Liver (tissue), 8 donors: ENCODE measurements at regions not wholly inside any gene's neighbourhood (a gene's known extent, or its start where the extent isn't known, plus 50 kb on each side); places are given as distances from the start of the nearest gene placed in this dataset.

Experiments
- DNase-seq: peaks from one replicate; pipeline ENCODE4 v3.0.0-alpha.2; 2017; ENCODE audit warnings: low spot score
- H3K27ac ChIP-seq, 2 donors: one replicate each; pipeline ENCODE4 v1.7.0; 2013; ENCODE audit warnings: inconsistent platforms in 2 of 2, low read length in 2 of 2, control low read depth in 1 of 2, low read depth in 1 of 2, mild to moderate bottlenecking in 1 of 2
- H3K27me3 ChIP-seq, 4 donors: one replicate each; pipeline versions ENCODE4 v1.6.1 to v1.7.0; 2013; ENCODE audit warnings: low read length in 3 of 4, inconsistent platforms in 1 of 4, mild to moderate bottlenecking in 1 of 4, moderate library complexity in 1 of 4; ENCODE audit not compliant: control insufficient read depth in 4 of 4, insufficient read depth in 4 of 4
- H3K36me3 ChIP-seq, 4 donors: one replicate each; pipeline versions ENCODE4 v1.6.1 to v1.7.0; 2013; ENCODE audit warnings: low read length in 3 of 4, mild to moderate bottlenecking in 3 of 4, low read depth in 1 of 4, moderate library complexity in 1 of 4; ENCODE audit not compliant: control insufficient read depth in 4 of 4, insufficient read depth in 3 of 4
- H3K4me1 ChIP-seq, 4 donors: one replicate each; pipeline versions ENCODE4 v1.6.1 to v1.7.0; 2013; ENCODE audit warnings: low read length in 3 of 4, mild to moderate bottlenecking in 3 of 4, moderate library complexity in 1 of 4; ENCODE audit not compliant: control insufficient read depth in 4 of 4, insufficient read depth in 4 of 4
- H3K4me3 ChIP-seq, 3 donors: one replicate each; pipeline versions ENCODE4 v1.6.1 to v1.7.0; 2013; ENCODE audit warnings: low read length in 3 of 3, control low read depth in 1 of 3, low read depth in 1 of 3, mild to moderate bottlenecking in 1 of 3
- H3K9ac ChIP-seq, 2 donors: one replicate each; pipeline ENCODE4 v1.7.0; 2013; ENCODE audit warnings: low read length in 2 of 2, mild to moderate bottlenecking in 2 of 2, moderate library complexity in 2 of 2, control low read depth in 1 of 2, low read depth in 1 of 2
- H3K9me3 ChIP-seq, 4 donors: one replicate each; pipeline versions ENCODE4 v1.6.1 to v1.7.0; 2013; ENCODE audit warnings: low read length in 3 of 4; ENCODE audit not compliant: control insufficient read depth in 4 of 4
- CTCF ChIP-seq: fragments of 150-350 bp; IDR thresholded peaks from 2 replicates; pipeline ENCODE4 v1.5.1; 2017; ENCODE audit warnings: improper control_type of control experiment, low read depth, low read length; ENCODE audit not compliant: missing input control
- EGR1 ChIP-seq, 2 donors: IDR thresholded peaks; 2 replicates each; pipeline ENCODE4 v1.6.1; 2016 to 2018; ENCODE audit warnings: antibody characterized with exemption in 2 of 2, low read depth in 2 of 2
- FOXA1 ChIP-seq: IDR thresholded peaks from 2 replicates; pipeline ENCODE4 v1.6.1; 2016; ENCODE audit warnings: antibody characterized with exemption
- FOXA2 ChIP-seq: IDR thresholded peaks from 2 replicates; pipeline ENCODE4 v1.6.1; 2016; ENCODE audit warnings: antibody characterized with exemption
- GABPA ChIP-seq, 2 donors: IDR thresholded peaks in 1 of 2; conservative IDR thresholded peaks in 1 of 2; 2 replicates each; pipeline ENCODE4 v1.6.1; 2016; ENCODE audit warnings: antibody characterized with exemption in 2 of 2, mild to moderate bottlenecking in 1 of 2, moderate library complexity in 1 of 2
- HNF4G ChIP-seq: IDR thresholded peaks from 2 replicates; pipeline ENCODE4 v1.6.1; 2016; ENCODE audit warnings: antibody characterized with exemption
- JUND ChIP-seq, 2 donors: IDR thresholded peaks; 2 replicates each; pipeline ENCODE4 v1.6.1; 2016; ENCODE audit warnings: antibody characterized with exemption in 2 of 2
- RAD21 ChIP-seq, 2 donors: IDR thresholded peaks; 2 replicates each; pipeline ENCODE4 v1.6.1; 2016; ENCODE audit warnings: antibody characterized with exemption in 2 of 2, mild to moderate bottlenecking in 2 of 2
- REST ChIP-seq: IDR thresholded peaks from 2 replicates; pipeline ENCODE4 v1.6.1; 2016; ENCODE audit warnings: antibody characterized with exemption, mild to moderate bottlenecking
- RXRA ChIP-seq, 2 donors: IDR thresholded peaks; 2 replicates each; pipeline ENCODE4 v1.6.1; 2017 to 2018; ENCODE audit warnings: antibody characterized with exemption in 2 of 2, mild to moderate bottlenecking in 1 of 2
- SP1 ChIP-seq: IDR thresholded peaks from 2 replicates; pipeline ENCODE4 v1.6.1; 2018; ENCODE audit warnings: antibody characterized with exemption, mild to moderate bottlenecking
- YY1 ChIP-seq: IDR thresholded peaks from 2 replicates; pipeline ENCODE4 v1.6.1; 2016; ENCODE audit warnings: antibody characterized with exemption, mild to moderate bottlenecking
- WGBS: extraction: QIAGEN DNeasy Blood & Tissue Kit; methylation state at CpG from one replicate; pipeline ENCODE4 v1.1.7; 2013; 5-methylcytosine and 5-hydroxymethylcytosine counted together
- TF ChIP-seq, protein P1 (sequence below): IDR thresholded peaks from 2 replicates; pipeline ENCODE4 v1.6.1; 2016; ENCODE audit warnings: antibody characterized with exemption
- TF ChIP-seq, protein P2 (sequence below): IDR thresholded peaks from 2 replicates; pipeline ENCODE4 v1.6.1; 2016; ENCODE audit warnings: antibody characterized with exemption
- TF ChIP-seq, protein P3 (sequence below): IDR thresholded peaks from 2 replicates; pipeline ENCODE4 v1.6.1; 2016; ENCODE audit warnings: antibody characterized with exemption
- donor health status: healthy.
- donor health status: healthy.
- donor health status: healthy.
- donor health status: healthy.
- donor health status: healthy.

GRCh38 chr17:79276821-79277220 lies 202.2 kb downstream of the ENGASE start:
- Histone ChIP-seq H3K36me3 (no peaks in the 10 kb centered on the region), H3K4me3 (no peak overlapping the region), H3K4me1 (peaks cover 5 to 27% (median 11%) of the 10 kb centered on the region in 4 donors), H3K27me3 (no peaks in the 10 kb centered on the region), H3K9ac (no peak overlapping the region), H3K27ac (no peak overlapping the region), H3K9me3 (no peaks in the 10 kb centered on the region)
- no peak for DNase-seq
- 84% methylated on average over 3 of the region's 3 CpGs for WGBS
- TF ChIP-seq, protein P1, sequence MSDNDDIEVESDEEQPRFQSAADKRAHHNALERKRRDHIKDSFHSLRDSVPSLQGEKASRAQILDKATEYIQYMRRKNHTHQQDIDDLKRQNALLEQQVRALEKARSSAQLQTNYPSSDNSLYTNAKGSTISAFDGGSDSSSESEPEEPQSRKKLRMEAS, result no peak

GRCh38 chr17:79273660-79274059 lies 199.0 kb downstream of the ENGASE start:
- Histone ChIP-seq H3K36me3 (no peaks in the 10 kb centered on the region), H3K4me1 (peaks cover 0 to 16% (median 0%) of the 10 kb centered on the region in 4 donors), H3K27ac (no peak overlapping the region), H3K4me3 (no peak overlapping the region), H3K9me3 (no peaks in the 10 kb centered on the region), H3K27me3 (peaks cover 0 to 2% (median 0%) of the 10 kb centered on the region in 4 donors), H3K9ac (no peak overlapping the region)
- no peak for DNase-seq
- 28% methylated on average over 8 of the region's 8 CpGs for WGBS
- TF ChIP-seq HNF4G, result no peak
- no peak for TF ChIP-seq RAD21 (IDR thresholded peaks at IDR 0.05)
- no peak for TF ChIP-seq CTCF
- TF ChIP-seq EGR1 (IDR thresholded peaks at IDR 0.05; ENCODE audit: low read depth in 2 of 2), result no peak
- TF ChIP-seq, protein P1, result no peak
- TF ChIP-seq JUND (IDR thresholded peaks at IDR 0.05), result no peak
- TF ChIP-seq GABPA (IDR thresholded peaks at IDR 0.05 in 1 of 2, conservative IDR thresholded peaks at IDR 0.05 in 1 of 2), result no peak
- no peak for TF ChIP-seq FOXA1
- TF ChIP-seq, protein P2, sequence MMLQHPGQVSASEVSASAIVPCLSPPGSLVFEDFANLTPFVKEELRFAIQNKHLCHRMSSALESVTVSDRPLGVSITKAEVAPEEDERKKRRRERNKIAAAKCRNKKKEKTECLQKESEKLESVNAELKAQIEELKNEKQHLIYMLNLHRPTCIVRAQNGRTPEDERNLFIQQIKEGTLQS, result no peak
- TF ChIP-seq YY1, result no peak
- no peak for TF ChIP-seq REST
- TF ChIP-seq, protein P3, sequence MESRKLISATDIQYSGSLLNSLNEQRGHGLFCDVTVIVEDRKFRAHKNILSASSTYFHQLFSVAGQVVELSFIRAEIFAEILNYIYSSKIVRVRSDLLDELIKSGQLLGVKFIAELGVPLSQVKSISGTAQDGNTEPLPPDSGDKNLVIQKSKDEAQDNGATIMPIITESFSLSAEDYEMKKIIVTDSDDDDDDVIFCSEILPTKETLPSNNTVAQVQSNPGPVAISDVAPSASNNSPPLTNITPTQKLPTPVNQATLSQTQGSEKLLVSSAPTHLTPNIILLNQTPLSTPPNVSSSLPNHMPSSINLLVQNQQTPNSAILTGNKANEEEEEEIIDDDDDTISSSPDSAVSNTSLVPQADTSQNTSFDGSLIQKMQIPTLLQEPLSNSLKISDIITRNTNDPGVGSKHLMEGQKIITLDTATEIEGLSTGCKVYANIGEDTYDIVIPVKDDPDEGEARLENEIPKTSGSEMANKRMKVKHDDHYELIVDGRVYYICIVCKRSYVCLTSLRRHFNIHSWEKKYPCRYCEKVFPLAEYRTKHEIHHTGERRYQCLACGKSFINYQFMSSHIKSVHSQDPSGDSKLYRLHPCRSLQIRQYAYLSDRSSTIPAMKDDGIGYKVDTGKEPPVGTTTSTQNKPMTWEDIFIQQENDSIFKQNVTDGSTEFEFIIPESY, result no peak
- TF ChIP-seq SP1, result no peak
- no peak for TF ChIP-seq FOXA2
- TF ChIP-seq RXRA (IDR thresholded peaks at IDR 0.05), result no peak
